ENCODE measurements at regions not wholly inside any gene's neighbourhood (a gene's known extent, or its start where the extent isn't known, plus 50 kb on each side); places are given as distances from the start of the nearest gene placed in this dataset.

DNA sequence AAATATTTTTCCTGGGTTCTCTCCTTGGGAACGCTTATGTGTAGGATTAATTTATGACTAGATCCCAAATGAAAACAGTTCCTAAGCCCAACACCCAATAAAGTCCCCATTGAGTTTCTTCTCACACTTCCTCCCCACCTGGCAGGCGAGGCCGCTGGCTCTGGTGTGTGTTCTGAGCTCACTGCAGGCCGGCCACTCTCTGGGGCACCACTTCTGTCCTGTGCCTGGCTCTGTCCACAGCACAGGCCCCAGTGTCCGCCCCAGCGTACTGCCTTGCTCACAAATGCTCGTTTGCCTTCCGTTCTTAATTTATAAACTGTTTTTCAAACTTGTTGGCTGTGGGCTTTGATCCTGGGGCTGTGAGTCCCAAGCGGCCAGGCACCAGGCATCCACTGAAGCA lies 90.6 kb downstream of the TLR5 start:
- TF ChIP-seq, protein P1, sequence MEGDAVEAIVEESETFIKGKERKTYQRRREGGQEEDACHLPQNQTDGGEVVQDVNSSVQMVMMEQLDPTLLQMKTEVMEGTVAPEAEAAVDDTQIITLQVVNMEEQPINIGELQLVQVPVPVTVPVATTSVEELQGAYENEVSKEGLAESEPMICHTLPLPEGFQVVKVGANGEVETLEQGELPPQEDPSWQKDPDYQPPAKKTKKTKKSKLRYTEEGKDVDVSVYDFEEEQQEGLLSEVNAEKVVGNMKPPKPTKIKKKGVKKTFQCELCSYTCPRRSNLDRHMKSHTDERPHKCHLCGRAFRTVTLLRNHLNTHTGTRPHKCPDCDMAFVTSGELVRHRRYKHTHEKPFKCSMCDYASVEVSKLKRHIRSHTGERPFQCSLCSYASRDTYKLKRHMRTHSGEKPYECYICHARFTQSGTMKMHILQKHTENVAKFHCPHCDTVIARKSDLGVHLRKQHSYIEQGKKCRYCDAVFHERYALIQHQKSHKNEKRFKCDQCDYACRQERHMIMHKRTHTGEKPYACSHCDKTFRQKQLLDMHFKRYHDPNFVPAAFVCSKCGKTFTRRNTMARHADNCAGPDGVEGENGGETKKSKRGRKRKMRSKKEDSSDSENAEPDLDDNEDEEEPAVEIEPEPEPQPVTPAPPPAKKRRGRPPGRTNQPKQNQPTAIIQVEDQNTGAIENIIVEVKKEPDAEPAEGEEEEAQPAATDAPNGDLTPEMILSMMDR (IDR thresholded peaks at IDR 0.05): no peak
- TF ChIP-seq ZFX (IDR thresholded peaks at IDR 0.05; ENCODE audit: borderline replicate concordance): no peak
- H3K27ac ChIP-seq: no peak overlapping the region

DNA sequence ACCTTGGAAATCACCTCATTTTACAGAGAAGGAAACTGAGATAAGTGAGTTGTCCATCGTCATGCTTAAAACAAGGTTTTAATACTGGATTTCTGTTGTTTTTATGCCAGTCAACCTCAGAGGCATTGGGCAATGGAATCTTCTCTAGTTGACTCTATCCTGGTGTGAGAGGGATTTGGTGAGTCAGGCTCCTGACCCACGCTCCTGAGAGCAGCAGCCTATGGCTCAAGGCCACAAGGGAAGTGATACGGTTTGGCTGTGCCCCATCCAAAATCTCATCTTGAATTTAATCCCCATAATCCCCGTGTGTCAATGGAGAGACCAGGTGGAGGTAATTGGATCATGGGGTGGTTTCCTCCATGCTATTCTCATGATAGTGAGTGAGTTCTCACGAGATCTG lies 90.1 kb downstream of the TLR5 start:
- H3K27ac ChIP-seq: no peak overlapping the region
- TF ChIP-seq ZFX (IDR thresholded peaks at IDR 0.05; ENCODE audit: borderline replicate concordance): no peak
- TF ChIP-seq, protein P1 (IDR thresholded peaks at IDR 0.05): no peak

DNA sequence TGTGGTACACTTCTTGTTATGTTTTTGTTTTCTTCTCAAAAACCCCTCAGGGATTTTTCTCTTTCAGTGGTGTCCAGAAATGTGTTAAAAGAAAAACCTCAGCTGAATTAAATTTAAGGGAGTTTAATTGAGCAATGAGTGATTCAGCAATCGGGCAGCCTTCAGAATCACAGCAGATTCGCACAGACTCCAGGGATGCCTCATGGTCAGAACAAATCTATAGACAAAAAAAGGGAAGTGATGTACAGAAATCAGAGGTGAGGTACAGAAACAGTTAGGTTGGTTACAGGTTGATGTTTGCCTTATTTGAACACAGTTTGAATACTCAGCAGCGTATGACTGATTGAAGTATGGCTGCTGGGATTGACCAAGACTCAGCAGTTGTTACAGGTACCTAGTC lies 86.2 kb downstream of the TLR5 start:
- H3K27ac ChIP-seq: no peak overlapping the region
- TF ChIP-seq, protein P1 (IDR thresholded peaks at IDR 0.05): no peak
- no peak for TF ChIP-seq ZFX (IDR thresholded peaks at IDR 0.05; ENCODE audit: borderline replicate concordance)

DNA sequence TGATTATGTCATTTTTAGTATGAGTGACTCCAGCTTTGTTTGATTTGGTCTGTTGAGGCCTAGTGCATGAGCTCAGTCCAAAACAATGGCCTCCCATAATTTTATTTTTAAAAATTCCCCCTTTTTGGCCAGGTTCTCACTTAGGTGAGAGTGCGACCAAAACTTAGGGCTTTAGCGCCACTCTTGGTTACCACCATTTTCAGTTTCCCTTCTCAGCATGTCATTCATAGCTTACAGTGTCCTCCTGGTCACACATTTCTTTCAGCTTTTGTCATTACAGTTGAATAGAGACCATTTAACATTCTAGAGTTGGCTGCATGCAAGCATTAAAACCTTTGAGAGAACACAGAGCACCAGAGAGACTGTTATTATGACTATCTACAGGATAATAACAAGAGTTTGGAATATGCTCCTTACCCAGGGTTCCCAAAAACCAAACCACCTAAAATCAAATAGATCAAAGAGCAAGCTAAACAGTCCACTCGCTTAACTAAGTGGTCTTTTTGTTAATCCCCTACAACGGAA lies 85.4 kb downstream of the TLR5 start:
- TF ChIP-seq, protein P1 (IDR thresholded peaks at IDR 0.05): no peak
- no peak for TF ChIP-seq ZFX (IDR thresholded peaks at IDR 0.05; ENCODE audit: borderline replicate concordance)
- H3K27ac ChIP-seq: no peak overlapping the region
